ENCODE measurements at regions not wholly inside any gene's neighbourhood (a gene's known extent, or its start where the extent isn't known, plus 50 kb on each side); places are given as distances from the start of the nearest gene placed in this dataset.

DNA sequence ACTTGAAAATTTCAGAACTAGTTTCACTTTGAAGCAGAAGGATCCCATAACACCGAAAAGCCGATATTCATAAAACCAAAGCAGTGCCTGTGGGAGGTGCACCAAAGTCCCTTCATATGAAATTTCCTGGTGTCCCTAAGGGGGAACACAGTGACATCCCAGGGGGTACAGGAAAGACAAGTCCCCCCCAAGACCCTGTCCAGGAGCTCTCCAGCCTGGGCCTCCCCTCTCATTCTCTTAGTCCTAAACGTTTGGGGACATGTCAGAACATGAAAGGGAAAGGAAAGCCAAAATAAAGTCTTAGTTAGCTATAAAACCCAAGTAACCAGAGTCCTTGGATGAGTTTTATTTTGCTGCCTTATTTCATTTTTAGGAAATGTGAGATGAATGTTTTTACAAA, 56.6 kb downstream of the MRPL57 start:
- POLR2A ChIA-PET = no interaction called here
- CTCF ChIA-PET = interaction anchor here (0.7 kb wide), 1 partner anchor 11 kb away, joined by 4 read pairs; no protein-coding TSS in a partner anchor
- TF ChIP-seq FOXA1 (IDR thresholded peaks at IDR 0.05) (no peak), TARDBP (IDR thresholded peaks at IDR 0.05) (no peak), CTBP1 (IDR thresholded peaks at IDR 0.05; ENCODE audit: borderline replicate concordance) (no peak), SP1 (IDR thresholded peaks at IDR 0.05) (no peak), SUZ12 (IDR thresholded peaks at IDR 0.05) (no peak), HDGF (IDR thresholded peaks at IDR 0.05; ENCODE audit: borderline replicate concordance) (no peak), L3MBTL2 (conservative IDR thresholded peaks at IDR 0.05) (no peak), ARNT (IDR thresholded peaks at IDR 0.05) (no peak), NFRKB (IDR thresholded peaks at IDR 0.05) (no peak), FOXK2 (IDR thresholded peaks at IDR 0.05) (no peak), BHLHE40 (IDR thresholded peaks at IDR 0.05; ENCODE audit: borderline replicate concordance) (no peak), LEF1 (IDR thresholded peaks at IDR 0.05; ENCODE audit: borderline replicate concordance) (no peak), ZNF384 (IDR thresholded peaks at IDR 0.05) (no peak), FOXM1 (IDR thresholded peaks at IDR 0.05; ENCODE audit: borderline replicate concordance) (no peak), ELF4 (IDR thresholded peaks at IDR 0.05) (no peak)
- TF ChIP-seq, protein P1, sequence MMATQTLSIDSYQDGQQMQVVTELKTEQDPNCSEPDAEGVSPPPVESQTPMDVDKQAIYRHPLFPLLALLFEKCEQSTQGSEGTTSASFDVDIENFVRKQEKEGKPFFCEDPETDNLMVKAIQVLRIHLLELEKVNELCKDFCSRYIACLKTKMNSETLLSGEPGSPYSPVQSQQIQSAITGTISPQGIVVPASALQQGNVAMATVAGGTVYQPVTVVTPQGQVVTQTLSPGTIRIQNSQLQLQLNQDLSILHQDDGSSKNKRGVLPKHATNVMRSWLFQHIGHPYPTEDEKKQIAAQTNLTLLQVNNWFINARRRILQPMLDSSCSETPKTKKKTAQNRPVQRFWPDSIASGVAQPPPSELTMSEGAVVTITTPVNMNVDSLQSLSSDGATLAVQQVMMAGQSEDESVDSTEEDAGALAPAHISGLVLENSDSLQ (IDR thresholded peaks at IDR 0.05) = no peak
- no peak for DNase-seq (ENCODE audit: extremely low spot score)

DNA sequence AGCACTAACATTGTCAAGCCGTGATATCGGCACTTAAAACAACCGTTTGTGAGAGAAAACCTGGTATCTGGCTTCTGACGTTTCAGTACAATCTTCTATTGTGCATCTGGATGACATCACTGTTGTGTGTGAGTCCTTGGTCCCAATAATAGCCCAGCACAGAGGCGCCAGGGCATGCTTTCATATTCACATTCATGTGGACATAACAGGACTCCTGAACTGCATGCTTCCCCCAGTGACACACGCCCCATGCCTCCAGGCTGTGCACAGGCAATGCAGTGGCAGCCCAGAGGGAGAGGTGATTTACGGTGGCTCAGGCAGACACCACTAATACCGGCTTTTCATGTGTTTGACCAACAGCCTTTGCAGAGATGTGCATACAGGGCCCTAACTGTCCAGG, 58.1 kb downstream of the MRPL57 start:
- ChIA-PET CTCF (no interaction called here), POLR2A (no interaction called here)
- DNase-seq (ENCODE audit: extremely low spot score) = peak; percentile 16
- TF ChIP-seq, protein P1 (IDR thresholded peaks at IDR 0.05) = peak; percentile 83
- no peak for TF ChIP-seq BHLHE40 (IDR thresholded peaks at IDR 0.05; ENCODE audit: borderline replicate concordance)

DNA sequence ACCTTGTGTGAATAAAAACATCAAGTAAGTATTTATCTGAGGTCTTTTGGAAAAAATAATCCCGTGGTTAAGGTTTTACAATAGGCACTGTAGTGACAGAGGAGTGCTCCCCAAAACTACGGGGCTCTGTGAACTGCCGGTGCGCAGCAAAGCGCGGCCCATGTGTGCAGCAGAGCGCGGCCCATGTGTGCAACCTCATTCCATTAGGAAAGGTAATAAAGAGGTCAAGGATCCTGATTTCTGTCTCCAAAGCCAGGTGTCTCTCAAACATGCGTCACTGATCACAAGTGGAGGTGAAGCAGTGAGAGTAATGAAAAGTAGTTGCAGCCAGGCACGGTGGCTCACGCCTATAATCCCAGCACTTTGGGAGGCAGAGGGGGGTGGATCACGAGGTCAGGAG, 58.7 kb downstream of the MRPL57 start:
- ChIA-PET POLR2A (no interaction called here), CTCF (no interaction called here)
- no peak for DNase-seq (ENCODE audit: extremely low spot score)

DNA sequence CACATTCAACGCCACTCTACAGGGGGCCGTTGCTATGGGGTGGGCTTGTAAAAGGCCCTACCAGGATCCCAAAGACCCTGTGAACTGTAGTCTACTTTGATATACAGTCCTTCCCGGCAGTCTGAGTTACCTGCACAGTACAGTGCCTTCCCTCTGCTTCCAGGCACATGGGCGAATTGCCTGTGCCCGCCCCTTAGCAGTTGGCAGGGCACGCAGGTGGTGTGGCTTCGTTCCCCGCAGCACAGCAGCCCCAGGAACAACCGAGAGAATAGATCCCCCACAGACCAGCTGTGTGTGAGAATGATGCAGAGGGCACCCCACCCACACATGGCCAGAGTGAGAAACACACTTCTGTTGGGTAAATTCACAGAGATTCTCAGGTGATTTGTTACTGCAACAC, 60.6 kb downstream of the MRPL57 start:
- ChIA-PET POLR2A (no interaction called here), CTCF (no interaction called here)
- DNase-seq (ENCODE audit: extremely low spot score) = no peak
- TF ChIP-seq SUZ12 (IDR thresholded peaks at IDR 0.05) = no peak
- TF ChIP-seq BHLHE40 (IDR thresholded peaks at IDR 0.05; ENCODE audit: borderline replicate concordance) = no peak
- no peak for TF ChIP-seq FOXK2 (IDR thresholded peaks at IDR 0.05)
- TF ChIP-seq CTBP1 (IDR thresholded peaks at IDR 0.05; ENCODE audit: borderline replicate concordance) = no peak
- no peak for TF ChIP-seq FOXA1 (IDR thresholded peaks at IDR 0.05)
- TF ChIP-seq, protein P1 (IDR thresholded peaks at IDR 0.05) = no peak
- TF ChIP-seq HDGF (IDR thresholded peaks at IDR 0.05; ENCODE audit: borderline replicate concordance) = no peak
- TF ChIP-seq SP1 (IDR thresholded peaks at IDR 0.05) = no peak
- TF ChIP-seq TARDBP (IDR thresholded peaks at IDR 0.05) = no peak
- no peak for TF ChIP-seq LEF1 (IDR thresholded peaks at IDR 0.05; ENCODE audit: borderline replicate concordance)
- TF ChIP-seq NFRKB (IDR thresholded peaks at IDR 0.05) = no peak

More for the DNA sequence above, 58.7 kb downstream of the MRPL57 start:
- TF ChIP-seq ZNF384 (IDR thresholded peaks at IDR 0.05) (no peak), TARDBP (IDR thresholded peaks at IDR 0.05) (no peak), NFRKB (IDR thresholded peaks at IDR 0.05) (no peak), SP1 (IDR thresholded peaks at IDR 0.05) (no peak), ARNT (IDR thresholded peaks at IDR 0.05) (no peak), LEF1 (IDR thresholded peaks at IDR 0.05; ENCODE audit: borderline replicate concordance) (no peak), SUZ12 (IDR thresholded peaks at IDR 0.05) (no peak), ELF4 (IDR thresholded peaks at IDR 0.05) (no peak), CTBP1 (IDR thresholded peaks at IDR 0.05; ENCODE audit: borderline replicate concordance) (no peak), FOXA1 (IDR thresholded peaks at IDR 0.05) (no peak), BHLHE40 (IDR thresholded peaks at IDR 0.05; ENCODE audit: borderline replicate concordance) (no peak), L3MBTL2 (conservative IDR thresholded peaks at IDR 0.05) (no peak), FOXK2 (IDR thresholded peaks at IDR 0.05) (no peak), HDGF (IDR thresholded peaks at IDR 0.05; ENCODE audit: borderline replicate concordance) (no peak), FOXM1 (IDR thresholded peaks at IDR 0.05; ENCODE audit: borderline replicate concordance) (no peak)
- TF ChIP-seq, protein P1 (IDR thresholded peaks at IDR 0.05) = no peak

DNA sequence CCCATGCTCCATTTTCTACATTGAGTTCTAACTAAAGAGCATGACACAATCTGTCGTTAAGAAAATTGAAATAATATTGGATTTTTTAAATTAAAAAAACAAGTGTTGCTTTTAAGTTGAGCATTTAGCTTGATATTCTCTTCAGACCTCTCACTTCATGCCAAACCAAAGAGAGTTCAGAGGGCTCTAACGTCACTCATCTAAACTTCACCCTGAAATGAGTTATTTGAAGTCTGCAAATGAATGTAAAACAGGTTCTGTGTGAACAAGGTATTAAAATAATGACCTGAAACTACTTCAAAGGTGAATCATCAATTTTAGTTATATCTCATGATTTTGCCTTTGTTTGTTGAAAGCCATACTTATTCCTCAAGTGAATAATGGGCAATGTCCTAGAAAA, 61.8 kb downstream of the MRPL57 start:
- POLR2A ChIA-PET = no interaction called here
- DNase-seq (ENCODE audit: extremely low spot score) = no peak
- CTCF ChIA-PET = no interaction called here
- TF ChIP-seq FOXA1 (IDR thresholded peaks at IDR 0.05) (no peak), ZNF384 (IDR thresholded peaks at IDR 0.05) (no peak), TARDBP (IDR thresholded peaks at IDR 0.05) (no peak), SP1 (IDR thresholded peaks at IDR 0.05) (no peak), HDGF (IDR thresholded peaks at IDR 0.05; ENCODE audit: borderline replicate concordance) (no peak), BHLHE40 (IDR thresholded peaks at IDR 0.05; ENCODE audit: borderline replicate concordance) (no peak), FOXM1 (IDR thresholded peaks at IDR 0.05; ENCODE audit: borderline replicate concordance) (no peak), NFRKB (IDR thresholded peaks at IDR 0.05) (no peak), CTBP1 (IDR thresholded peaks at IDR 0.05; ENCODE audit: borderline replicate concordance) (no peak), L3MBTL2 (conservative IDR thresholded peaks at IDR 0.05) (no peak), ARNT (IDR thresholded peaks at IDR 0.05) (no peak), ELF4 (IDR thresholded peaks at IDR 0.05) (no peak), FOXK2 (IDR thresholded peaks at IDR 0.05) (no peak), LEF1 (IDR thresholded peaks at IDR 0.05; ENCODE audit: borderline replicate concordance) (no peak), SUZ12 (IDR thresholded peaks at IDR 0.05) (no peak)
- TF ChIP-seq, protein P1 (IDR thresholded peaks at IDR 0.05) = no peak

Data from HEK293T (cell line).